H1 (cell line): ENCODE measurements at regions not wholly inside any gene's neighbourhood (a gene's known extent, or its start where the extent isn't known, plus 50 kb on each side); places are given as distances from the start of the nearest gene placed in this dataset.

Experiments used
- EZH2 ChIP-seq: fragments of 200-600 bp; sonication (generic); IDR thresholded peaks from 2 replicates; pipeline ENCODE4 v1.7.1; 2012; ENCODE audit warnings: low read depth, mild to moderate bottlenecking, moderate library complexity, low read length, inconsistent platforms; ENCODE audit not compliant: severe bottlenecking
- HDAC6 ChIP-seq: IDR thresholded peaks from one replicate; pipeline ENCODE4 v1.7.1; 2012; ENCODE audit warnings: low read depth, mild to moderate bottlenecking, inconsistent platforms, low read length, moderate library complexity
- MAFK ChIP-seq: IDR thresholded peaks from 2 replicates; pipeline ENCODE4 v1.6.1; 2012; ENCODE audit warnings: low read depth, mild to moderate bottlenecking, improper control_type of control experiment, low read length
- POLR2A ChIP-seq, 2 experiments: IDR thresholded peaks; 1 replicate in 1 of 2; 2 replicates in 1 of 2; pipeline ENCODE4 v1.6.1; 2011; ENCODE audit warnings: low read depth in 2 of 2, low read length in 2 of 2, mild to moderate bottlenecking in 2 of 2; ENCODE audit errors: control extremely low read depth in 1 of 2
- POU5F1 ChIP-seq: IDR thresholded peaks from 2 replicates; pipeline ENCODE4 v1.6.1; 2011; ENCODE audit warnings: low read depth, mild to moderate bottlenecking, low read length, moderate library complexity
- RFX5 ChIP-seq: IDR thresholded peaks from 2 replicates; pipeline ENCODE4 v1.6.1; 2011; ENCODE audit warnings: low read depth, low read length, improper control_type of control experiment, borderline replicate concordance
- SP4 ChIP-seq: IDR thresholded peaks from 2 replicates; pipeline ENCODE4 v1.6.1; 2012; ENCODE audit warnings: low read length, inconsistent platforms
- SUZ12 ChIP-seq: fragments of 200-600 bp; sonication (generic); IDR thresholded peaks from 2 replicates; pipeline ENCODE4 v1.6.1; 2012; ENCODE audit warnings: mild to moderate bottlenecking, inconsistent platforms, low read length, moderate library complexity, mixed read lengths
- TF ChIP-seq, protein P1 (sequence below): IDR thresholded peaks from 2 replicates; pipeline ENCODE4 v1.6.1; 2011; ENCODE audit warnings: low read depth, mild to moderate bottlenecking, low read length; ENCODE audit not compliant: insufficient read depth
- TF ChIP-seq, protein P2 (sequence below), 3 experiments: IDR thresholded peaks; 1 replicate in 2 of 3; 2 replicates in 1 of 3; pipeline versions ENCODE4 v1.5.1 to v1.6.1; 2011; ENCODE audit warnings: low read length in 3 of 3, mild to moderate bottlenecking in 3 of 3, inconsistent platforms in 2 of 3, low read depth in 1 of 3, moderate library complexity in 1 of 3; ENCODE audit not compliant: insufficient read depth in 1 of 3; ENCODE audit errors: control extremely low read depth in 1 of 3
- TF ChIP-seq, protein P3 (sequence below): IDR thresholded peaks from 2 replicates; pipeline ENCODE4 v1.6.1; 2011; ENCODE audit warnings: low read length, improper control_type of control experiment

DNA sequence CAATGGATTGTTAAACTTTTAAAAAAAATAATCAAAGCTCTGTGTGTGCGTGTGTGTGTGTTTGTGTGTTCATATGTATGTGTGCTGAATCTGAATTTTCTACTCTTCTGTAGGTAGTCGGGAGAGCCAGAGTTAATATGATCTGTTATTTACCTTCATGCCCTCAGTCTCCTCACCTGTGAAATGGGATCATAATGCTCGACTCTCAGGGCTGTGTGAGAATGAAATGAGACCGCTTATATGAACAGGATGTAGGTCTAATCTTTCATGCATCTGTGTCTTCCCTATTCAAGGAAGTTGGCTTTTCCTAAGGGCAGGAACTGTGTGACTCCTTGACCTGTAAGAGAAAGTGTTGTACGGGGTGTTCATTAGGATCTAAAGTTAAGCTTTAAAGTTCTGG is 182.2 kb downstream of the RPLP1 start:
- TF ChIP-seq, protein P1, sequence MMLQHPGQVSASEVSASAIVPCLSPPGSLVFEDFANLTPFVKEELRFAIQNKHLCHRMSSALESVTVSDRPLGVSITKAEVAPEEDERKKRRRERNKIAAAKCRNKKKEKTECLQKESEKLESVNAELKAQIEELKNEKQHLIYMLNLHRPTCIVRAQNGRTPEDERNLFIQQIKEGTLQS: no peak
- TF ChIP-seq EZH2 (no peak), MAFK (no peak), HDAC6 (no peak), SUZ12 (no peak), POLR2A (IDR thresholded peaks at IDR 0.05; ENCODE audit: control extremely low read depth in 1 of 2, low read depth in 2 of 2, low read length in 2 of 2) (no peak), SP4 (no peak), RFX5 (no peak), POU5F1 (no peak)
- TF ChIP-seq, protein P2, sequence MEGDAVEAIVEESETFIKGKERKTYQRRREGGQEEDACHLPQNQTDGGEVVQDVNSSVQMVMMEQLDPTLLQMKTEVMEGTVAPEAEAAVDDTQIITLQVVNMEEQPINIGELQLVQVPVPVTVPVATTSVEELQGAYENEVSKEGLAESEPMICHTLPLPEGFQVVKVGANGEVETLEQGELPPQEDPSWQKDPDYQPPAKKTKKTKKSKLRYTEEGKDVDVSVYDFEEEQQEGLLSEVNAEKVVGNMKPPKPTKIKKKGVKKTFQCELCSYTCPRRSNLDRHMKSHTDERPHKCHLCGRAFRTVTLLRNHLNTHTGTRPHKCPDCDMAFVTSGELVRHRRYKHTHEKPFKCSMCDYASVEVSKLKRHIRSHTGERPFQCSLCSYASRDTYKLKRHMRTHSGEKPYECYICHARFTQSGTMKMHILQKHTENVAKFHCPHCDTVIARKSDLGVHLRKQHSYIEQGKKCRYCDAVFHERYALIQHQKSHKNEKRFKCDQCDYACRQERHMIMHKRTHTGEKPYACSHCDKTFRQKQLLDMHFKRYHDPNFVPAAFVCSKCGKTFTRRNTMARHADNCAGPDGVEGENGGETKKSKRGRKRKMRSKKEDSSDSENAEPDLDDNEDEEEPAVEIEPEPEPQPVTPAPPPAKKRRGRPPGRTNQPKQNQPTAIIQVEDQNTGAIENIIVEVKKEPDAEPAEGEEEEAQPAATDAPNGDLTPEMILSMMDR (IDR thresholded peaks at IDR 0.05; ENCODE audit: control extremely low read depth in 1 of 3, insufficient read depth in 1 of 3, low read depth in 1 of 3, low read length in 3 of 3): no peak
- TF ChIP-seq, protein P3, sequence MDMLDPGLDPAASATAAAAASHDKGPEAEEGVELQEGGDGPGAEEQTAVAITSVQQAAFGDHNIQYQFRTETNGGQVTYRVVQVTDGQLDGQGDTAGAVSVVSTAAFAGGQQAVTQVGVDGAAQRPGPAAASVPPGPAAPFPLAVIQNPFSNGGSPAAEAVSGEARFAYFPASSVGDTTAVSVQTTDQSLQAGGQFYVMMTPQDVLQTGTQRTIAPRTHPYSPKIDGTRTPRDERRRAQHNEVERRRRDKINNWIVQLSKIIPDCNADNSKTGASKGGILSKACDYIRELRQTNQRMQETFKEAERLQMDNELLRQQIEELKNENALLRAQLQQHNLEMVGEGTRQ: no peak
